Osteocyte (in vitro differentiated cells): ENCODE measurements at regions not wholly inside any gene's neighbourhood (a gene's known extent, or its start where the extent isn't known, plus 50 kb on each side); places are given as distances from the start of the nearest gene placed in this dataset.

ENCODE experiments used
- DNase-seq: peaks from one replicate; pipeline ENCODE4 v3.0.0; 2021; ENCODE audit warnings: mixed read lengths; ENCODE audit not compliant: unreplicated experiment; ENCODE audit errors: extremely low spot score
- H3K27ac Mint-ChIP-seq: one replicate; pipeline ENCODE4 v1.8.0; 2021; ENCODE audit warnings: mild to moderate bottlenecking, mixed read lengths; ENCODE audit not compliant: unreplicated experiment
- H3K27me3 Mint-ChIP-seq: one replicate; pipeline ENCODE4 v1.8.0; 2021; ENCODE audit warnings: mixed read lengths; ENCODE audit not compliant: unreplicated experiment
- H3K36me3 Mint-ChIP-seq: one replicate; pipeline ENCODE4 v1.8.0; 2021; ENCODE audit warnings: mixed read lengths; ENCODE audit not compliant: unreplicated experiment
- H3K4me1 Mint-ChIP-seq: one replicate; pipeline ENCODE4 v1.8.0; 2021; ENCODE audit warnings: mixed read lengths; ENCODE audit not compliant: unreplicated experiment
- H3K4me3 Mint-ChIP-seq: one replicate; pipeline ENCODE4 v1.8.0; 2021; ENCODE audit warnings: mild to moderate bottlenecking, moderate library complexity, mixed read lengths; ENCODE audit not compliant: unreplicated experiment
- H3K9me3 Mint-ChIP-seq: one replicate; pipeline ENCODE4 v1.8.0; 2021; ENCODE audit warnings: mixed read lengths; ENCODE audit not compliant: unreplicated experiment
- CTCF ChIP-seq: fragments of 200-600 bp; sonication (generic); IDR thresholded peaks from 2 replicates; pipeline ENCODE4 v1.5.0; 2021; ENCODE audit warnings: antibody characterized with exemption, mild to moderate bottlenecking, moderate library complexity

- H3K27ac Mint-ChIP-seq = no peak overlapping the region
- no peak for DNase-seq
- H3K4me1 Mint-ChIP-seq = no peaks in the 10 kb centered on the region
- H3K4me3 Mint-ChIP-seq = no peak overlapping the region
- H3K36me3 Mint-ChIP-seq = no peaks in the 10 kb centered on the region
- TF ChIP-seq CTCF = no peak
- H3K9me3 Mint-ChIP-seq = no peaks in the 10 kb centered on the region
- peaks cover 6% of the 10 kb centered on the region for H3K27me3 Mint-ChIP-seq
Observed at GRCh38 chr3:145639875-145640274, 521.1 kb downstream of the PLOD2 start.

GRCh38 chr3:145648396-145648795, 512.6 kb downstream of the PLOD2 start:
- Mint-ChIP-seq H3K4me3 (no peak overlapping the region), H3K27me3 (no peaks in the 10 kb centered on the region), H3K9me3 (no peaks in the 10 kb centered on the region), H3K36me3 (no peaks in the 10 kb centered on the region), H3K27ac (no peak overlapping the region), H3K4me1 (no peaks in the 10 kb centered on the region)
- TF ChIP-seq CTCF = no peak
- no peak for DNase-seq

GRCh38 chr3:145649368-145649887, 511.6 kb downstream of the PLOD2 start:
- Mint-ChIP-seq H3K4me1 (no peaks in the 10 kb centered on the region), H3K27ac (no peak overlapping the region), H3K36me3 (no peaks in the 10 kb centered on the region), H3K9me3 (no peaks in the 10 kb centered on the region), H3K27me3 (no peaks in the 10 kb centered on the region), H3K4me3 (no peak overlapping the region)
- DNase-seq = no peak
- TF ChIP-seq CTCF = no peak

GRCh38 chr3:145650170-145650569, 510.8 kb downstream of the PLOD2 start:
- Mint-ChIP-seq H3K36me3 (no peaks in the 10 kb centered on the region), H3K9me3 (no peaks in the 10 kb centered on the region), H3K27me3 (peaks cover 2% of the 10 kb centered on the region), H3K4me3 (no peak overlapping the region), H3K27ac (no peak overlapping the region), H3K4me1 (no peaks in the 10 kb centered on the region)
- no peak for TF ChIP-seq CTCF
- DNase-seq = no peak

GRCh38 chr3:145671121-145671520, 489.9 kb downstream of the PLOD2 start:
- TF ChIP-seq CTCF = no peak
- Mint-ChIP-seq H3K4me3 (no peak overlapping the region), H3K27ac (no peak overlapping the region), H3K36me3 (no peaks in the 10 kb centered on the region), H3K9me3 (no peaks in the 10 kb centered on the region), H3K4me1 (no peaks in the 10 kb centered on the region), H3K27me3 (peaks cover 3% of the 10 kb centered on the region)
- DNase-seq = no peak
